HG03432 (cell line): ENCODE measurements at regions not wholly inside any gene's neighbourhood (a gene's known extent, or its start where the extent isn't known, plus 50 kb on each side); places are given as distances from the start of the nearest gene placed in this dataset.
"Not testable (repeated sequence)": the region's sequence is repeated elsewhere in the genome, so short reads cannot be mapped to it uniquely, and the experiment has no call there.

ENCODE experiments used
- ATAC-seq: cut with Tn5 transposase; IDR thresholded peaks from one replicate; pipeline ENCODE4 v1.9.1; 2021; ENCODE audit warnings: mild to moderate bottlenecking, moderate library complexity; ENCODE audit not compliant: unreplicated experiment

DNA sequence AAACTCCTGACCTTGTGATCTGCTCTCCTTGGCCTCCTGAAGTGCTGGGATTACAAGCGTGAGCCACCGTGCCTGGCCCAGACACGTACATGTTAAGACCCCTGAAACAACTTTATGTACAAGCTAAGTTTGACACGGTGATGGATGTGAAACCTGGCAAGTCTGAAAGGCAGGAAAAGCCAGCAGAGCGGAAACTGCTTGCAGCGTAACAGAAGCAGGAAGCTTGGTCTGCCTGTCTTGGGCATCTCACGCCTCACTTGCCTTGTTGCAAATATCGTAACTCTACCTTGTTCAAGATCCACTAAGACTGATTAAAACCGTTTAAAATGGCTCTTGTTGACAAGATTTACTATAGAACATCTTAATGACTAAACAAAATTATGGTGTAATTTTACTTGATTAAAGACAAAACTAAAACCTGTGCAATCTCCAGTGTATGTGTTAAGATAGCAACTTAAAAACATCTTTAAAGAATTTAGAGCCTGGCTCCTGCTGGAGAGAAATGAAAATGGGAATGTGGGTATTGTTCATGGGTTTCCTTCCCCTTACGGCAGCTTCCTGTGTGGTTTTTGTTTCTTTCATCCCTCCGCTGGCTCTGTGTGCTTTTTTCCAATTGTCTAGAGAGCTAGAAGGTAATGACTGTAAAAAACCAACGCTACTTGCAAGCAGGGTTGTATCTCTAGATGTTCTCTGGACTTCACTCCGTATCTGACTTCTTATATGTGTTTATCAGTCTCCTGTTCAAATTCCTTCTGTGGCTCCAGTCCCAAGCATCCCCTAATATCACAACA lies 477.6 kb downstream of the XYLT1 start:
- ATAC-seq: no peak

DNA sequence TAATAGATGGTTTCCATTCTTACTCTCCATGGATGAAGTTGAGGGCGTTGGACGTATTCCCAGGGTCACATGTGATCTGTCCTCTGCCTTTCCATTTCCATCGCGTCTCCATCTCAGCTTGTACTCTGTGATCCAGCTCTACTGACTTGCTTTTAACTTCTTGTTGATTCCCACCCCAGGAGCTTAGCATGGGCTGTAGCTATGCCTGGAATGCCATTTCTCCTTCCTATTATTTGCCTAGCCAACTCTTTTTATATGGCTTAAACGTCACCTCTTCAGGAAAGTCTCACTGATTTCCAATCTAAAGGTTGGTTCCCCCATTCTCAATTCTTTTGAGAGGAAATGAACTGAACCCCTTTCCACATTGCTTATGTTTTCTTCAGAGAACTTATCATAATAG lies 475.9 kb downstream of the XYLT1 start:
- ATAC-seq: no peak

DNA sequence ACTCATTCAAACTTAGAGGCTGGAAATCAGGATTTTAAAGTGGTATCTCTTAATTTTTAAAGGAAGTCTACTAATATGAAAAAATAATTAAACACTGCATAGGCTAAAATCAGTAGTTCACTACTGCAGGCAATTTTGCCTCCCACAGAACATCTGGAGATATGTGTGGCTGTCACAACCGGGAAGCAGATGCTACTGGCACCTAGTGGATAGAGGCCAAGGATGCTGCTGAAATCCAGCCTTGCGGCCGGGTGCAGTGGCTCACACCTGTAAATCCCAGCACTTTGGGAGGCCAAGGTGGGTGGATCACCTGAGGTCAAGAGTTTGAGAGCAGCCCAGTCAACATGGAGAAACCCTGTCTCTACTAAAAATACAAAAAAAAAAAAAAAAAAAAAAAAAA lies 473.9 kb downstream of the XYLT1 start:
- ATAC-seq: no peak

DNA sequence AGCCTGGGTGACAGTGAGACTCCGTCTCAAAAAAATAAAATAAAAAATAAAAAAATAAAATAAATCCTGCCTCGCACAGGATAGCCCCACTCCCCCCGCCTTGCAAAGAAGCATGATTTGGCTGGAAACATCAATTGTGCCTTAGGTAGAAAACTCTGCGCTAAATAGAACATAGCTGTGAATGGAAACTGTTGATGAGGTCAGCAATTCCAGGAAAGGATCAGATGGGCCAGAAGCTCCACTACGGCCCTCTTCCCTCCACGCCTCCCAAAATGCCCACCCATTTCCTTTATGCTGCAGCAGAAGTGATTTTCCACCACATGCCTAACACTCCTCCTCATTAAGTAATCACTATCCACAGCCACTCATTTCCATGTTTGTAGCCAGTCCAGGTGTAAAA lies 473.4 kb downstream of the XYLT1 start:
- no peak for ATAC-seq

DNA sequence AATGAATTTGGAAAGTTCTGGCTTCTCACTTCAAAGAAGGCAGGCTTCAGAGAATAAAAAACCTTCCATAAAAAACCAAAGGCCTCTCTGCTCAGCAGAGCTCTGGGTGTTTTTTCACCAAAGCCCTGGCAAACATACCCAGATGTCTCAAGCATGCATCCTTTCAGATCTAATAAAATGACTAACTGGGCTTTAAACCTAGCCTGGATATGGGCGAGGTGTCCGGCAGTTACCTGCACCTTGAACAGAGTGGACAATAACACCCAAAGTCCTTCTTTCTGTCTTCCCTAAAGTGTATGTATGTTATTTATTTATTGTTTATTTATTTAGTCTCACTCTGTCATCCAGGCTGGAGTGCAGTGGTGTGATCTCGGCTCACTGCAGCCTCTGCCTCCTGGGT lies 469.3 kb downstream of the XYLT1 start:
- ATAC-seq: no peak

DNA sequence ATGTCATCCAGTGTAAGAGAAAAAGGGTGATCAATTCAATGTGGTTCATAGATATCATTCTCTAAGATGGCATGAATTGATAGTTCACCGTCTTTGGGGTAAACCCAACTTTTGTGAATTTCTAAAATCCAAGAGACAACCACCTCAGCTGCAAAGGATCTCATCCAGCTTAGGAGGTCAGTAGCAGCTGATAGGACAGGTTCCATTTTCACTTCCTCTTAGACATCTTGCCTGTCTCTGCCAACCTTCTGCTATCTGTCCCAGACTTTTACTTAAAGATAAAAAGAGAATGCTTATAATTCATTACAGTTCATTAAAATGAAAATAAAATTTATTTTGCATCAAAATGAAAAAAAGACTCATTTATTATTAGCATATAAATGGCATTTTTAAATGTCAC lies 468.2 kb downstream of the XYLT1 start:
- ATAC-seq: no peak

DNA sequence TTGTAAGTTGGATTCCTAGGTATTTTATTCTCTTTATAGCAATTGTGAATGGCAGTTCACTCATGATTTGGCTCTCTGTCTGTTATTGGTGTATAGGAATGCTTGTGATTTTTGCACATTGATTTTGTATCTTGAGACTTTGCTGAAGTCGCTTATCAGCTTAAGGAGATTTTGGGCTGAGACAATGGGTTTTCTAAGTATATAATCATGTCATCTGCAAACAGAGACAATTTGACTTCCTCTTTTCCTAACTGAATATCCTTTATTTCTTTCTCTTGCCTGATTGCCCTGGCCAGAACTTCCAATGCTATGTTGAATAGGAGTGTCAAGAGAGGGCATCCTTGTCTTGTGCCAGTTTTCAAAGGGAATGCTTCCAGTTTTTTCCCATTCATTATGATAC lies 464.8 kb downstream of the XYLT1 start:
- ATAC-seq: not testable (repeated sequence)

DNA sequence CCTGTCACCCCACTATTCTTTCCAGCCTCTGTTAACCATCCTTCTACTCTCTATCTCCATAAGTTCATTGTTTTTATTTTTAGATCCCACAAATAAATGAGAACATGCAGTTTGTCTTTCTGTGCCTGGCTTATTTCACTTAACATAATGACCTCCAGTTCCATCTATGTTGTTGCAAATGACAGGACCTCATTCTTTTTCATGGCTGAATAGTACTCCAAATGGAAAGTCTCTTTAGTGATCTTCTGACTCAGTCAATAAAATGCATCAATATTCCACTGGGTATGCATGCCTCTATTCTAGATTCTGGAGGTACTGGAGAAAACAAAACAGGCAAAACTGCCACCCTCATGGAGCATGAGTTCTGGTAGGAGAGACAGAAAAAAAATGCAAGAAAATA lies 459.0 kb downstream of the XYLT1 start:
- no peak for ATAC-seq

DNA sequence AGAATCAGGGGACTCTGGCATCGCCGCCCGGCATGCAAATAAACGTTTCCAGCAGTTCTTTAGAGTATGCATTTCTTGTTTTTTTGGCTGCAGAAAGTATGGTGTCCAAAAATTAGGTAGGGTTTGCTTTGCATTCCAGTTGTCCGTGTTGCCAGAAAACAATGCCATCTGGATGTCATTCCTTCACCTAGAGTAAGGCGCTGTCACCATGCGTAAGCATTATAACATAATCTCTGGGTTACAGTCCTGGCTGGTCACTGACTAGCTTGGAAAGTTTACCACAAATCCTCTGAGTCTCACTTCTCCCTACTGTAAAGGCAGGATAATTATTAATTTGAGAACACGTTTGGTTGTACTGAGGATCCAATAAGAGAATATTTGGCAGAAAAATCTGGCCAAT lies 457.7 kb downstream of the XYLT1 start:
- ATAC-seq: no peak

DNA sequence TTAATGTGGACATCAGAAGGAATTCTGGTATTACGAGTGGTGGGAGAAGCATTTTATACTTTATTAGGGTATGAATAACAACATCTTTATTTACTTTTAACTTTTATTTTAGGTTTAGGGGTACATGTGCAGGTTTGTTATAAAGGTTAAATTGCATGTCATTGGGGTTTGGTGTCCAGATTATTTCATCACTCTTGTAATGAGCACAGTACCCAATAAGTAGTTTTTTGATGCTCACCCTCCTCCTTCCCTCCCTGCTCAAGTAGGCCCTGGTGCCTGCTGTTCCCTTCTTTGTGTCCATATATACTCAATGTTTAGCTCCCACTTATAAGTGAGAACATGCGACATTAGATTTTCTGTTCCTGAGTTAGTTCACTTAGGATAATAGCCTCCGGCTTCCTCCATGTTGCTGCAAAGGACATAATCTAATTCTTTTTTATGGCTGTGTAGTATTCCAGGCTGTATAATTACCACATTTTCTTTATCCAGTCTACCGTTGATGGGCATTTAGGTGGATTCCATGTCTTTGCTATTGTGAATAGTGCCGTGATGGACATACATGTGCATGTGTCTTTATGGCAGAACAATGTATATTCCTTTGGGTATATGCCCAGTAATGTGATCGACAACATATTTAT lies 456.2 kb downstream of the XYLT1 start:
- no peak for ATAC-seq

DNA sequence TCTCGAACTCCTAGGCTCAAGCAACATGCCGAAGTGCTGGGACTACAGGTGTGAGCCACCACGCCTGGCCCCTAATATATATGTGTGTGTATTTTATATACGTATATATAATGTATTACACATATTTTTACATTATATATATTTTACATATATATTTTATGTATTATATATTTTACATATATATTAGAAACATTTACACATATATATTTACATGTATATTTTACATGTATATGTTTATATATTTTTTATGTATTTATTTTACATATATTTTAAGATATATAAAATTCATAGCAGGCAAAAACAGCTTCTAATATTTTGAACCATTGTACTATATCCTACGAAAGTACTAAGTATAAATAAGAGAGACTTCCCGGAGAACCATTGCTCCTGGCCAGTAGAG lies 455.1 kb downstream of the XYLT1 start:
- no peak for ATAC-seq

DNA sequence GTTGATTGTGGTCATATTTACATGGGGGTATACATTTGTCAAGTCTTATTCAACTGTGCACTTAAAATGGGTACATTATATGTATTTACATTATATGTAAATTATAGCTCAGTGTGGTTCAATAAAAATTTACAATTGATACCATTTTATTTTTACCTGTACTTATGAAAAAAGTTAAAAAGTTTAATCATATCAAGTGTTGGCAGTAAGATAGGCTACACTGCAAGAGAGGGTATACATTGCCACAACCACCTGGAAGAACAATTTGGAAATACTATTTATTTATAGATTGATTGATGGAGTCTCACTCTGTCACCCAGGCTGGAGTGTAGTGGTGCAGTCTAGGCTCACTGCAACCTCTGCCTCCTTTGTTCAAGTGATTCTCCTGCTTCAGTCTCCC lies 453.3 kb downstream of the XYLT1 start:
- no peak for ATAC-seq

DNA sequence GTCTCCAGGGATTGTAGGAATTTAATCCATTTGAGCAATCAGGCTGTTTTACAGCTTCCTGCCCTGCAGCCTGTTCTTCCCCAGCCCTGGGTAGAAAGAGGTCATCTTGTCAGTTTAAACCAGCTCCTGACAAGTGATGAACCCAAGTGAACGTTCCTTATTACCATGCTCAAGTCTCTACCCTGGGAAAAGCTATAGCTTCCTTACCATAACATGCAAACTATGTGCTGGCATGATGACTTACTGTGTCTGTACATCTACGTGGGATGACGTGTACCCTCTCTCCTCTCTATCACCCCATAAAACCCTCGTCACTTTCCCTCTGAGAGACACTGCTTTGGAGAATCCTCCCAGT lies 452.2 kb downstream of the XYLT1 start:
- no peak for ATAC-seq

DNA sequence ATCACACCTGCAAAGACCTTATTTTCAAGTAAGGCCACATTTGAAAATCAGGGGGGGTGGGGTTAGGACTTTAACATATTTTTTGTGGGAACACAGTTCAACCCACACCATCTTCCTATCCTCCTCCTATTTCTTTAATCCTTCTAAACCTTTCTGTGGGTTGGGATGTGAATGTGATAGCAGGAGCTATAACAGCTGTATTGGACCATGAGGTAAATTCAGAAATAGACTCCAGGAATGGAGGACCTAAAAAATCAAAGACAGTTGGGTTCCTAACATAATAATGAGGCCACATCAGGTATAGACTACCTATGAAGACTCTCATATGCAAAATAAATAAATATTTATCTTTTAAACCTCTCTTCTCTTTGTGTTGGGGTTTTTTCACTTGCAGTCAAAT lies 451.4 kb downstream of the XYLT1 start:
- no peak for ATAC-seq

DNA sequence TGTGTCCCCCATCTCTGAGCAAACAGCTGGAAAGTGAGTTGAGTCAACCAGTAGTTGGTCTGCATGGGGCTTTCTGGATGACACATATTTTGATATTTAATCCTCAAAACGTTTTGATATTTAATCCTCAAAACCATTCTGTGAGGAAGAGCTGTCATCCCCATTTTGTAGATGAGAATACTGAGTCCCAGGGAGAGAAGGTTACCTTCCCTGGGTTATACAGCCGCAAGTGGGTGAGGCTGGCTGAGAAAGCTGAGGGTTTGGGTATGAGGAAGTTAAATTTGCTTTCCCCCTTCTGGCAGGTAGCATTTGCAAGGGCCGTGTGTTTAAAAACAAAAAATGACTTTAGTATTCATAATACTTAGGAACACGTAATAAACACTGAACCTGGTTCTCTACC lies 447.2 kb downstream of the XYLT1 start:
- ATAC-seq: no peak

DNA sequence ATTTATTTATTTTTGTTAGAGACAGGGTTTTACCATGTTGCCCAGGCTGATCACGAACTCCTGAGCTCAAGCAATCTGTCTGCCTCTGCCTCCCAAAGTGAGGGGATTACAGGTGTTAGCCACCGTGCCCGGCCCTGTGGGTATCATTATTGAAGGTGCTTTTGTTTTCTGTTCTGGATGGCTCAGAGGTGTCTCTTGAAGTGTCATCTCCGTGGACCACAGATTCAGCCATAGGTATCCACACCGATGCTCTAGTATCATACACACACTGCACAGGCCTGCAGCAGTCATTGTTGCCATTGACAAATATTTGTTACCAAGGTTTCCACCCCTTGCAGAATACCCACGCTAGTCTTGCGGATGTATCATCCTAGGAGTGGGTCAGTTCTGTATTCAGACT lies 446.2 kb downstream of the XYLT1 start:
- ATAC-seq: no peak

DNA sequence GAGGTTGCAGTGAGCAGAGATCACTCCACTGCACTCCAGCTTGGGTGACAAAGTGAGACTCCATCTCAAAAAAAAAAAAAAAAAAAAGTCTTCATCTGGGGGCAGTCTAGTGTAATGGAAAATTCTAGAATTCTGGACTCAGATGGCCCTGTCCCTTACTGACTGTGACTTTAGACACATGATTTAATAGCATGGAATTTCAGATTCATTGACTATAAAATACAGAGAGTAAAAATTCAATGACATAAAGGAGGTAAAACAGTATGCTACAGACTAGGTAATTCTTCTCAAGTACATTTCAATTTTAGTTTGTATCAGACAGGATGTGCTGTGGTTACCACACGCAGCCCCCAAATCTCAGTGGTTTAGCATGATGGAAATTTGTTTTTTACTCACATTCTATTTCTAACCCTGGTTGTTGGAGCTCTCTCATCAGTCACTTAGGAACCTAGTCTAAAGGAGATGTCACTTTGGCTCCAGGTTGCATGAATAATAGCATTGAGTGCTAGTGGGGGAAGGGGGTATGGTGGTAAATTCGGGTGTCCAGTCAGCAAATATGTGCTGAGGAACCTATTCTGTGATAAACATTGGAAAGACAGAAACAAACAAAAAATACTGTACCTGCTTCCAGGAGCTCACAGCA lies 444.0 kb downstream of the XYLT1 start:
- ATAC-seq: peak; percentile 91

DNA sequence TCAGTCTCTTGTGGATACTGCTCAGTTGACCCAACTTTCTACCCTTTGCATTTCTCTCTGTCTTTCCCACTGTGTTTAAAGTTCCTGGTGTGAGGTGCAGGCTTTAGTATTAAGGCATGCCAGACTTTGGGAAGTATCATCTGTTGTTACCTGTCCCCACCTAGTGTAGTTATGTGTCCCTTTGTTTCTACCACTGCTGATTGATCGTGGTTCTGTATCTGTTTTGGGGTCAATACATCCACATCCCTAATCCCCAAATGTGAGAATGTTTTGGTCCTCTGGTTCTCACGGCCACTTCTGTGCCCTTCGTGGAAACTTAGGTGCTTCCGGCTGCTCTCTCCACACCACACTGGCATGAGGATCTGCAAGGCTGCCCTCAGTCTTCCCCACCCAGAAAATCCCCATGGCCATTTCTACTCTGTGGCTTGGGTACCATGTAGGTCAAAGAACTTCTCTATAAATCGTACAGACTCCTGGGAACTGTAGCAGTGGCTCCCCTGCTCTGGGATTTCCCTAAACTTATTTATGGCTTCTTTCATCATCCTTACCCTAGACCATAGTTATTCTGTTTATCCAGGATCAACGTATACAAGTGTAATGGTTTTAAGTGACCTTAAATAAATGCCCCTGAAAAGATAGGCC lies 443.2 kb downstream of the XYLT1 start:
- ATAC-seq: no peak

DNA sequence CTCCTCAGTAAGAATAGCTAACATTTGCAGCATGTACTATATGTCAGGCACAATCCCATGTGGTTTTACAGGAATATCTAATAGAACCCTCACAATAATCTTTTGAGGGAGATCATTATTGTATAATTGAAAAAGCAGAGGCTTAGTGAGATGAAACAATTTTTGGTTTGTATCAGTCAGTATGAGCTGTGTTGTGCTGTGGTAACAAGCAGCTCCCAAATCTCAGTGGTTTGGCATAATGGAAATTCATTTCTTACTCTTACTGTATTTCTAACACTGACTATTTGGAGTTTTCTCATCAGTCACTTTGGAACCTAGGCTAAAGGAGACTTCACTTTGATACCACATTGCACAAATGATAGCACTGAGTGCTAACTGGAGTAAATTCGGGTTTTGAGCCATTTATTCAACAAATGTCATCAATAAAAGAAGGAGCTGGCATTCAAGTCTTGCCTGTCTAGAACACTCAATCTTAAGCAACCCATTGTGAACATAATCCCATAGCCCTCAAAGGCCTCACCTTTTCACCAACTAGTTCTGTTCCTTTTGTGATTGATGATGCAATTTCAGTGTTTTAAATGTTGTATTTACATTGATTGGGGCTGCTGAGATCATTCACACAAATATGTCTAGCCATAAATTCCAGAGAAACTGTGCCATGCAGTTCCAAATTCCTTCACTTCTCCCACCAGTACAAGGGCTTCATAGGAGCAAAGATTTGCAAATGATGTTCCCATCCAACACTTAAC lies 441.0 kb downstream of the XYLT1 start:
- ATAC-seq: no peak

DNA sequence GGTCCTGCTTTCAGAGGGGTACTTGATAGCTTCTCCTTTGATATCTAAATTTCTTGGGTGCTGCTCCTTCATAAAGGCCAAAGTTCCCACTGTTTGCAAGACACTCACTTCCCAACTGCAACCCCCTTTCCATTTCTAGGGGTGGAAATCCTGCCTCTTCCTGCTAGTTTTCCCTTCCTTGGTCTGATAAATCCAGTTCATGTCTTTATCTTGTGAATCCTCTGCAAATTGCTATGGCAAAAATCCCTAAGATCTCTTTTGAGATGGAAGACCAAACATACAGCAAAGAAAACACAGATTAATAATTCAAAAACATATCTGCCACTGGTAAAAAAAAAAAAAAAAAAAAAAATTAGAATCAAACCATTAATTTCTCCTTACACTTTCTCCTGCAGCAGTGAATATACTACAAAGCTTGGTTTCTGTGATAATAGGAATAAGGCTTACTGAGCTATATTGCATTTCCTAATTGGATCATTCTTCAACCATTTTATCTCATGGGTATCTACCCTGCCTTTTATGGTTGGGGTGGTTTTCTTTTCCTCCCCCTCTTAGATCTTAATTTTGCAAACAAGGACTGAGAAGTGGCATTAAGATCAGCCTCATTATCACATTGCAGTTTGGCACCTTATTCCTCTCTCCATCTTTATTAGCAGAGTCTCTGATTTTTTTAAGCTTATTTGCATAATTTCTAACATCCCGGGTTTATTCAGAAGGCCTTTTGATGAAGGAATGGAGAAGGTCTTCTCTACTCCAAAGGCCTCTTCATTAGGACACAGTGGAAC lies 439.1 kb downstream of the XYLT1 start:
- ATAC-seq: no peak
